AG10803 (cell line): ENCODE measurements at regions not wholly inside any gene's neighbourhood (a gene's known extent, or its start where the extent isn't known, plus 50 kb on each side); places are given as distances from the start of the nearest gene placed in this dataset.

ENCODE experiments used
- DNase-seq: peaks from one replicate; pipeline ENCODE4 v3.0.0; 2010; ENCODE audit warnings: low read depth
- H3K4me3 ChIP-seq: 2 replicates; pipeline ENCODE4 v1.5.1; 2011; ENCODE audit warnings: mild to moderate bottlenecking, low read length, control low read depth
- CTCF ChIP-seq: conservative IDR thresholded peaks from 2 replicates; pipeline ENCODE4 v1.5.1; 2011; ENCODE audit warnings: mild to moderate bottlenecking, low read length, control low read depth, inconsistent platforms

- no peak overlapping the region for H3K4me3 ChIP-seq
- DNase-seq = no peak
- no peak for TF ChIP-seq CTCF
Observed at GRCh38 chr3:162435750-162436149, 939.1 kb downstream of the OTOL1 start.

GRCh38 chr3:162436826-162437225 lies 940.2 kb downstream of the OTOL1 start:
- no peak for DNase-seq
- TF ChIP-seq CTCF = no peak
- no peak overlapping the region for H3K4me3 ChIP-seq

GRCh38 chr3:162437480-162437879 lies 940.9 kb downstream of the OTOL1 start:
- peak; percentile 30 for DNase-seq
- TF ChIP-seq CTCF = no peak
- H3K4me3 ChIP-seq = no peak overlapping the region

- no peak overlapping the region for H3K4me3 ChIP-seq
- TF ChIP-seq CTCF = no peak
- DNase-seq = peak; percentile 1
Observed at GRCh38 chr3:162441716-162442115, 945.1 kb downstream of the OTOL1 start.

GRCh38 chr3:162443376-162443775 lies 946.8 kb downstream of the OTOL1 start:
- H3K4me3 ChIP-seq = no peak overlapping the region
- no peak for TF ChIP-seq CTCF
- no peak for DNase-seq

GRCh38 chr3:162468791-162469190 lies 972.2 kb downstream of the OTOL1 start:
- TF ChIP-seq CTCF = no peak
- DNase-seq = no peak
- no peak overlapping the region for H3K4me3 ChIP-seq

GRCh38 chr3:162487138-162487537 lies 990.5 kb downstream of the OTOL1 start:
- TF ChIP-seq CTCF = no peak
- no peak for DNase-seq
- no peak overlapping the region for H3K4me3 ChIP-seq
